Duodenal mucosa (tissue), 2 donors: ENCODE measurements at regions not wholly inside any gene's neighbourhood (a gene's known extent, or its start where the extent isn't known, plus 50 kb on each side); places are given as distances from the start of the nearest gene placed in this dataset.

Experiments
- H3K27ac ChIP-seq: one replicate; pipeline ENCODE4 v1.7.0; 2013; ENCODE audit warnings: low read depth, low read length
- H3K27me3 ChIP-seq, 2 donors: one replicate each; pipeline ENCODE4 v1.7.0; 2013; ENCODE audit warnings: low read length in 2 of 2, control low read depth in 1 of 2; ENCODE audit not compliant: insufficient read depth in 2 of 2, control insufficient read depth in 1 of 2
- H3K36me3 ChIP-seq, 2 donors: one replicate each; pipeline ENCODE4 v1.7.0; 2013; ENCODE audit warnings: low read length in 2 of 2, control low read depth in 1 of 2; ENCODE audit not compliant: insufficient read depth in 2 of 2, control insufficient read depth in 1 of 2
- H3K4me1 ChIP-seq, 2 donors: one replicate each; pipeline ENCODE4 v1.7.0; 2013; ENCODE audit warnings: low read length in 2 of 2, control low read depth in 1 of 2; ENCODE audit not compliant: insufficient read depth in 2 of 2, control insufficient read depth in 1 of 2
- H3K4me3 ChIP-seq, 2 donors: one replicate each; pipeline ENCODE4 v1.7.0; 2013; ENCODE audit warnings: low read length in 2 of 2, low read depth in 1 of 2
- H3K9ac ChIP-seq, 2 donors: one replicate each; pipeline ENCODE4 v1.7.0; 2013; ENCODE audit warnings: low read length in 2 of 2, low read depth in 1 of 2
- H3K9me3 ChIP-seq, 2 donors: one replicate each; pipeline ENCODE4 v1.7.0; 2013; ENCODE audit warnings: low read length in 2 of 2, control low read depth in 1 of 2; ENCODE audit not compliant: control insufficient read depth in 1 of 2

GRCh38 chr6:9420316-9421015 is 985.1 kb upstream of the SLC35B3 start:
- H3K9ac ChIP-seq = no peak overlapping the region
- H3K36me3 ChIP-seq = no peaks in the 10 kb centered on the region
- no peak overlapping the region for H3K27ac ChIP-seq
- H3K4me3 ChIP-seq = no peak overlapping the region
- no peaks in the 10 kb centered on the region for H3K4me1 ChIP-seq
- H3K27me3 ChIP-seq = no peaks in the 10 kb centered on the region
- H3K9me3 ChIP-seq = peaks cover 0 to 4% of the 10 kb centered on the region in 2 donors

- H3K27me3 ChIP-seq = no peaks in the 10 kb centered on the region
Observed at GRCh38 chr6:9417400-9417799, 982.1 kb upstream of the SLC35B3 start.

DNA sequence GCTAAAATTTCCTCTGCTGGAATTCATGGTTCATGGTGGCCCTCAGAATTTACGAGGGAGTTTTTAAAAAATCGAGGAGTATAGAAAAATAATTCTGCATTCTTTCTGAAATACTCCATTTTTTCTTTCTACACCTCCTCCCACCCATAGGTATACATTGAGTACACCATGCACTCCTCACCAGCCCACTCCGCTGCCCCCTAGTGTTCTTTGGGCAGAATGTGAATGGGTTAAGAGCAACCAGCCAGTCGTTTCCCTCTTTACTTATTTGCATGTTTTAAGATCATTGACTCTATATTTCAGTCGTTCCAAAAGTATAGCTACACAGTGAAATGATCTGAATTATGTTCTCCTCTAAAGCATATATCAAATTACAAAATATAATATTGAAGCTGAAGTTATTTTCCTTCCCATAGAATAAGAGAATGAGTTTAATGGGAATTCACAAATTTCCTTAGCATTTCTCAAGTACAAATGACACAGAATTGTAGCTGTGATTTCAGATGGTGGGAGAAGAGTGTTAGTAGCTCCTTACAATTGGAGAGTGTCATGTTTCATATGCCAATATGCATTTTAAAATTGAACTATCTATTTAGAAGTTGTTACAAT is 977.7 kb upstream of the SLC35B3 start:
- Histone ChIP-seq H3K4me3 (no peak overlapping the region), H3K9ac (no peak overlapping the region), H3K9me3 (peaks cover 0 to 4% of the 10 kb centered on the region in 2 donors), H3K4me1 (no peaks in the 10 kb centered on the region), H3K27me3 (no peaks in the 10 kb centered on the region), H3K36me3 (no peaks in the 10 kb centered on the region), H3K27ac (no peak overlapping the region)

More at GRCh38 chr6:9417400-9417799, 982.1 kb upstream of the SLC35B3 start:
- no peak overlapping the region for H3K4me3 ChIP-seq
- H3K4me1 ChIP-seq = no peaks in the 10 kb centered on the region
- H3K9me3 ChIP-seq = peaks cover 0 to 4% of the 10 kb centered on the region in 2 donors
- H3K9ac ChIP-seq = no peak overlapping the region
- H3K27ac ChIP-seq = no peak overlapping the region
- H3K36me3 ChIP-seq = no peaks in the 10 kb centered on the region

- Histone ChIP-seq H3K9me3 (peaks cover 0 to 3% of the 10 kb centered on the region in 2 donors), H3K4me1 (no peaks in the 10 kb centered on the region), H3K27me3 (no peaks in the 10 kb centered on the region), H3K9ac (no peak overlapping the region), H3K27ac (no peak overlapping the region), H3K4me3 (no peak overlapping the region), H3K36me3 (no peaks in the 10 kb centered on the region)
Observed at GRCh38 chr6:9409126-9409525, 973.8 kb upstream of the SLC35B3 start.

DNA sequence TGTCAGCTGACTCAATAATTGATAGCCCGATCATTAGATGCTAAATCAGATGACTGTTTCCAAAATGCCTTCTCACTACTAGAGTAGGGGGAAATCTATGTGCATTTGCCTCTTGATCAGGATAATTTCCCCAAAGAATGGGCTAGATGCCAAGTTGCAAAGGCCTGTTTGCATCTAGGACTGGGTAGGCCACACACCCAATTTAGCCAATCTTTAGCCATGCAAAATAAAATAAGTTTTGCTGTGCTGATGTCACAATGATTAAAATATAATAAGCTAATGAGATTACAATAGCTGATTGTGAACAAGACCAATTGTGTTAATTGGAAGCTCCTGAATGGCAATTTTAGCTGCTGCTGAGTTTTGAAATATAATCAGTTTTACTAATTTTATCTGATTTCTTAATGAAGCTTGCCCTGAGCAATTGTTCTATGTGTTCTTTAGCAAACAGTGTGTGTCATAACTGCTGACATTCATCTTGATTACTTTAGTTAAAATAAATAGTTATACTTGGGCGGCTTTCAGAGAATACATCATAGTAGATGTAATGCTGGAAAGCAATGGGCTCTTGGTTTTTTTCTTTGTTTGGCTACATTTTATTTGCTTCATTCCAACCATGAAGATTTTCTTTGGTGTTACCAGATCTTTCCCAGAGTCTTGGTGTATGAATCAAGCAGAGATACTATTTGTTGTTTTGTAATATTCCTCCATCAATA is 973.2 kb upstream of the SLC35B3 start:
- Histone ChIP-seq H3K9ac (no peak overlapping the region), H3K27ac (no peak overlapping the region), H3K9me3 (peaks cover 0 to 3% of the 10 kb centered on the region in 2 donors), H3K4me1 (no peaks in the 10 kb centered on the region), H3K36me3 (no peaks in the 10 kb centered on the region), H3K4me3 (no peak overlapping the region), H3K27me3 (no peaks in the 10 kb centered on the region)

- Histone ChIP-seq H3K4me3 (no peak overlapping the region), H3K4me1 (no peaks in the 10 kb centered on the region), H3K36me3 (no peaks in the 10 kb centered on the region), H3K27ac (no peak overlapping the region), H3K9me3 (peaks cover 0 to 3% of the 10 kb centered on the region in 2 donors), H3K27me3 (no peaks in the 10 kb centered on the region), H3K9ac (no peak overlapping the region)
Observed at GRCh38 chr6:9405825-9406224, 970.5 kb upstream of the SLC35B3 start.

DNA sequence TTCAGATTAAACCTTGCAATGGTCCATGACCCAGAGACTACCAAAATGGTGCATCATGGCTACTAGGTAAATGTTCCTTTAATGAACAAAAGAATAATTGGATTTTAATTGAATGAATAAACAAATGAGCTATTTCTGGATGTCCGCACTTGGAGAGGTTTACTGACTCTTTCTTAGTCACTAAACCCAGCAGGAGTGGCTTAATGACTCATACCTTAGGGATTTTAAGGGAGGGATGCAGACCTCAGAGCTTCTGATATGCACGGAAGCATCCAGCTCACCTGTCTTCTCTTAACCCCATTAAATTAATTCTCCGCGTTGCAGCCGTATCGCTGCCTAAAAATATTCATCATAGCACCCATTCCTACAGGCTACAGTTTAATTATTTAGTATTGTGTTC is 970.0 kb upstream of the SLC35B3 start:
- H3K4me3 ChIP-seq = no peak overlapping the region
- H3K9ac ChIP-seq = no peak overlapping the region
- H3K27me3 ChIP-seq = no peaks in the 10 kb centered on the region
- no peaks in the 10 kb centered on the region for H3K36me3 ChIP-seq
- H3K4me1 ChIP-seq = no peaks in the 10 kb centered on the region
- H3K9me3 ChIP-seq = peaks cover 0 to 3% of the 10 kb centered on the region in 2 donors
- H3K27ac ChIP-seq = no peak overlapping the region

GRCh38 chr6:9404351-9405146 is 969.2 kb upstream of the SLC35B3 start:
- no peak overlapping the region for H3K9ac ChIP-seq
- H3K27me3 ChIP-seq = no peaks in the 10 kb centered on the region
- H3K4me1 ChIP-seq = no peaks in the 10 kb centered on the region
- no peak overlapping the region for H3K27ac ChIP-seq
- H3K4me3 ChIP-seq = no peak overlapping the region
- H3K9me3 ChIP-seq = peaks cover 0 to 3% of the 10 kb centered on the region in 2 donors
- H3K36me3 ChIP-seq = no peaks in the 10 kb centered on the region

- H3K36me3 ChIP-seq = no peaks in the 10 kb centered on the region
- H3K9ac ChIP-seq = no peak overlapping the region
- H3K27me3 ChIP-seq = no peaks in the 10 kb centered on the region
- H3K4me1 ChIP-seq = no peaks in the 10 kb centered on the region
- H3K9me3 ChIP-seq = peaks cover 0 to 3% of the 10 kb centered on the region in 2 donors
- H3K27ac ChIP-seq = no peak overlapping the region
- no peak overlapping the region for H3K4me3 ChIP-seq
Observed at GRCh38 chr6:9403736-9404135, 968.4 kb upstream of the SLC35B3 start.
